Retina (tissue), 1 donor: ENCODE measurements at regions not wholly inside any gene's neighbourhood (a gene's known extent, or its start where the extent isn't known, plus 50 kb on each side); places are given as distances from the start of the nearest gene placed in this dataset.

ENCODE experiments used
- DNase-seq: peaks from one replicate; pipeline ENCODE4 v3.0.0-alpha.2; 2016

- no peak for DNase-seq
Observed at GRCh38 chr5:68898951-68899471, 194.8 kb upstream of the SLC30A5 start.

GRCh38 chr5:68911840-68912690, 181.7 kb upstream of the SLC30A5 start:
- DNase-seq: no peak

GRCh38 chr5:68915079-68915478, 178.7 kb upstream of the SLC30A5 start:
- DNase-seq: no peak

GRCh38 chr5:68918306-68918705, 175.5 kb upstream of the SLC30A5 start:
- DNase-seq: no peak

DNA sequence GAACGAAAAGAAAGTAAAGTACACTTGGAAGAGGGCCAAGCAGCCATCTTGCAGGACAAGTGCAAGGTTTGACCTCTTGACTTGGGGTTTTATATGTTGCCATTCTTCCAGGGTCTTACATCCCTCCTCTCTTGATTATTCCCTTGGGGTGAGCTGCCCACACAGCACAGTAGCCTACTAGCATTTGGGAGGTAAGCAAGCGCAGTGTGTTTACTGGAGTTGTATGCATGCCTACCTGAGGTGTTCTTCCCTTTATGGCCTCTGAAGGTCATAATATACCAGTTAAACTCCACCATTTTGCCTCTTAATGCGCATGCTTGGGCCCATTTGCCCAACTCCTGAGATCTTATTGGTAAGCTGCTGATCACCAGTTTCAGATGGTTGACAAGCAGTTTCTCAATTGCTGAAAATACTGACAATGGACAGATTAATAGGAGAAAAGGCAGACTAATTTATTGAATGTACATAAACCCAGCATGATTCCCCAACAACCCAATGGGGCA, 173.8 kb upstream of the SLC30A5 start:
- DNase-seq: no peak

- DNase-seq: no peak
Observed at GRCh38 chr5:68920888-68921287, 172.9 kb upstream of the SLC30A5 start.

GRCh38 chr5:68922172-68922987, 171.4 kb upstream of the SLC30A5 start:
- no peak for DNase-seq

DNA sequence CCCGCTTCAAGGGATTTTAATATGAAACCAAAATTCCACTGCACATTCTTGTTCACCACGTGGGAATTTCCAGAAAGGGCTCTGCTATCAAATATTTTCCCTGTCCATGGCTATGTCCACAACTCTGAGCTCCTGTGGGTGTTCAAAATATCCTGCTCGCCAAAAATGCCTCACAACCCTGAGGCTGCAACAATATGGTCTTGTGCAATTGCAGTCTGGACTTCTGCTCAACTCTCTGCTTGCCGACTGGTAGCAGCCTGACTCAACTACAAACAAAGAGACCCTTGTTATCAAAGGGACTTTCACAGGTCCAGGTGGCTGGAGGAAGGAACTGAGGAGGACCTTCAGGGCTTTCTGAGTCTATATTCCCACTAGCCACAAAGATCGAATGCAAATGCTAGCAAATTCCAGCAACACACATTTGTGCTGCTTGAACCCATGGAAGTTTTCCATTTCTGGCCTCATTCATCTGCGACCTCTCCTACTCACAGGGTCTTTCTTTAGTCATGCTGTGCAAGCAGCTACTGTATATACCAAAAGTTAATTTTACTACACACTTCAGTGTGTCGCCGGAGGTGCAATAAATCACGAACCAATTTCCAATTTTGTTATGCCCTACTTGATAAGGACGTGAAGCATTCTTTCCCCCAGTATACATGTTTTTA, 169.2 kb upstream of the SLC30A5 start:
- no peak for DNase-seq

- no peak for DNase-seq
Observed at GRCh38 chr5:68928617-68929302, 165.1 kb upstream of the SLC30A5 start.

DNA sequence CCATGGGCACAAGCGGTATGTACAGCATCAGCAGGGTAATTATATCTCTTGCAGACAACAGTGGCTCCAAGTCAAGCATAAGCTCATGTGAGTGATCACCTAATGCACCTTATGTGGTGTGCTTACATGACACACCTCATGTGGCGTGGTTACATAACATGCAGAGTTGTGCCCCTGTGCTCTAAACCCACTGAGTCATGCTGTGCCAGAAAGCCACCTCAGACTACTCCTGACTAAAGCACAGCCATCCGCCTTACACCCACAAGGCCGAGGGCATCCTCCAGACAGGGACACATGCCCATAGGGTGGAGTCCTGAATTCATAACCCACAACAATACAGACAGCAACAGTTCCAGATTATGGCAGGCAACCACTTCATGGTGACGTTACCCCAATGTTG, 163.7 kb upstream of the SLC30A5 start:
- no peak for DNase-seq

DNA sequence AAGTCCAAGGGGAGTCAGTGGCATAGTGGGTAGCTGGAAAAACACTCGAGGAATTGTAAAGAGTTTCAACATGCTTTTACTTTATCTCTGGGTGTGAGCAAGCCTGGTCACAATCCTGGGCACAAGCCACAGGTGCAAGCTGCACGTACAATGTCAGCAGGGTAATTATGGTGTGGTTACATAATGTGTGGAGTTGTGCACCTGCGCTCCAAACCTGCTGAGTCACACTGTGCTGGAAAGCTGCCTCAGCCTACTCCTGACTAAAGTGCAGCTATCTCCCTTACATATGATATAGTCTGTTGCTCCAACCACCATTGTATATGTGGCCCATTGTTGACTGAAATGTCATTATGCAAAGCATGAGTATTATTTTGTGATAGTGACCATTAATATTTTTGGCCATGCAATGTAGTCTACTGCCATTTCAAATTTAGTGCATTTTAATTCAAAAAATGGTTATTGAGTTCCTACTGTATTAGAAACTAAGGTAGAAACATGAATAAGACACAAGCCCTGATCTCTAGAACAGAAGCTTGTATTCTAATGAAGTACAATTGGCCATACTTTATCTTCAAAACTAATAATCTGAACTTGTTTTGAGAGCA, 160.9 kb upstream of the SLC30A5 start:
- peak; percentile 30 for DNase-seq

DNA sequence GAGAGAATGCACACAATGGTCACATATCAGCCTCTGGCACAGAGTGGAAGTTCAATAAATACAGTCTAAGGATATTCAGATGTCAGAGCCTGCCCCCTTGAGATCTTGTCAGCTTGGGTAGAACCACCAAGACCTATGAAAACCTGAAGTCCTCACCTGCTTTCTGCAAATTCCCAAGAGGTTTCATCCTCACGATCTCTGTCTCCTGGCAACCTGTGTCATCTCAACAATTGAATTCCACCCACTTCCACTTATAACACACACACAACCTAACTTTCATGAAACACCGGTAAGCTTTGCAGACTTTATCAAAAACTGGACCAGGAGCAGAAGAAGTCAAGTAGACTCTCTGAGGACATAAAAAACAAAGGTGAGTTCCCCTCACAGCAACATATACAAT, 151.6 kb upstream of the SLC30A5 start:
- no peak for DNase-seq

DNA sequence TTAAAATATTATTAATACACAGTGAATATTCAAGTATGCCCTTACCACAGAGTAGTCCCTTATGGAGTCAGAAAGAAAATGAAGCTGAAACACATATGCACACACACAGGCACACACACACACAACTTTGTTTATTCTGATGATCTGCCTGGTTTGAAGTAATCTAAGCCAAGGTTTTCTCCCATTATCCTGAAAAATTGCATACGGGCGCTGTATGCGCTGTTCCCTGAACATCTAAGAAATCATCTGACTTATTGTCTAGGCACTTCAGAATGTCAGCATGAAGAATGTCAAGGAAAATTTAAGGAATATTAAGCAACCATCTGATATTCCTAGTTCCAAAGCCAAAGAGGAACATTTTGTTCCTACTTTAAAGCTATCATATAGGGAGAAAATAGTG, 147.1 kb upstream of the SLC30A5 start:
- no peak for DNase-seq

DNA sequence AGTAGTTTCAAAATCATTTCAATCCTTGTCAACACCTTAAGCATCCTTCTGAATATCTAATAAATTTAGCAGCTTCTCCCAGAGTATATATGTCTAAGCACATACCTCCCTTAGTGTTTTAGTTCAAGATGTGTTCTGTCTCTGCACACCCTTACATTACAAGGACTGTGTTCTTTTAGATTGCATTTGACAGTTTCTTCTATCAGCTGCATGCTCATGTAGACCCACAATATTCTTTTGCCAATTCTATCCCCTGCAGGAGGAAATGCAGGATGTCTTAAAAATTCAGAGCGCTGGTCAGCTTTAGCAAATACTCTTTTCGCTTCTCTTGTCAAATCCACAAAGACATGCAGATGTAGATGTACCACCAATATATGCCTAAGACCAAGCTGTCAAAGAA, 145.8 kb upstream of the SLC30A5 start:
- DNase-seq: no peak

DNA sequence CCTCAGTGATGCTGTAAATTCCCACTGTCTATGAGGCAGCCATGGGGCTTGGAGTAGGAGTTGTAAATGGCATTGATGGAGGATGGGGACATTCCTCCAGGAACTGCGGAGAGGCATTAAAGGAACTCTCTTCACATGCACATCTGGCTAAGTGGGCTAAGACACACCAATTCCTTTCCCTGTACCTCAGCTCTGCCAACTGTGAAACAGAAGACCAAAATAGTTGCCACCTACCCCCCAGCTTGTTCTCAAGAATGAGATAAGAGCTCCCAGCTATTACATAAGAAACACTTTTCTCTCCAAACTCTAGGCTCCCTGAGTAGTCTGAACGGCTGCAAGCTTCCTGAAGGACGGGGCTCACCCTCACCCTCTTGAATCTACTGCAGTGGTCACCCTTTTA, 144.6 kb upstream of the SLC30A5 start:
- no peak for DNase-seq

GRCh38 chr5:68949711-68950110, 144.1 kb upstream of the SLC30A5 start:
- no peak for DNase-seq

GRCh38 chr5:68950125-68950524, 143.7 kb upstream of the SLC30A5 start:
- DNase-seq: peak; percentile 57

DNA sequence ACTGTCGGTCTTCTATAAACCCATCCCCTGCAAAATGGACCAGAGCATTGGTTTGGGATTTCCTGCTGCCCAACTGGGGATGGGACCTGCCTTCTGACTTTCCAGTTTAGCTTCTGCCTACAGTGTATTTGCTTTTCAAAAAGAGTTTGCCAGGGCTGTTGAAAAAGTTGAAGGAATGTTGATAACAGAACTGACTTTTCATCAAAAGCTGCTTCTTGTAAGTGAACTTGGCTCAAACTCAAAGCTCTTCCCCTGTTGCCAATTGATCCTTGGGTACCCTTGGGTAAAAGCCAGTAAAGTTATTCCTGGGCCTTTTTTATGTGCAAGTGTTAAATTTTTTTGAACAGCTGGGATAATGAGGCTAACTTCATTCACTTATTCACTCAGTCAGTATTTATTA, 142.9 kb upstream of the SLC30A5 start:
- no peak for DNase-seq

- no peak for DNase-seq
Observed at GRCh38 chr5:68953231-68953874, 140.5 kb upstream of the SLC30A5 start.

GRCh38 chr5:68953875-68954617, 139.8 kb upstream of the SLC30A5 start:
- DNase-seq: no peak

DNA sequence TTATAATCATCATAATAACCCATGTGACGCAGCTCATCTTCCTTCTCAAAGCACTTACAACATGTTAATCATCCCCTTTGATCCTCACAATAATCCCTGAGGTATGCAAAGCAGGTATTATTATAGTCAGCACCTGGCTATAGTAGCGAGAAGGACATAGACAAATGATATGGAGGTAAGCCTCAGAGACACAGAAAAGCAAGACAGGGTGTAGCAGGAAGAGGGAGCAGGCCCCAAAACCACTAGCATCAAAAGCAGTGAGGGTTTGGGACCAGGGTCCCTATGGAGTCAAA, 139.2 kb upstream of the SLC30A5 start:
- DNase-seq: no peak
